ENCODE measurements at regions not wholly inside any gene's neighbourhood (a gene's known extent, or its start where the extent isn't known, plus 50 kb on each side); places are given as distances from the start of the nearest gene placed in this dataset.

DNA sequence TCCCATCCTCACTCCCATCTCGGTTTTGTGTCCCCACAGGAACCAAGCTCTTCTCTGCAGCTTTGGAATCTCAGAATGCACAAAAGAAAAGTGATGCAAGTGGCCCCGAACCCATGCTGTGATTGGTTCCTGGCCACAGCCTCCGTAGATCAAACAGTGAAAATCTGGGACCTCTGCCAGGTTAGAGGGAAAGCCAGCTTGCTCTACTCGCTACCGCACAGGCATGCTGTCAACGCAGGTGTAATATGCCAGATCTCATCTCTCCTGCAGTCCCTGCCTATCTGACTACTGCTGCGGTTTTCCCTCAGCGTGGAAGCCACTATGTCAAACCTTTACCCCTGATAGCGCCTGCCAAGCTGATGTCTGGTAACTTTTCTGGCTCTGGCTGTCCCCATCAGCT, 200.5 kb upstream of the LRRC4C start:
- H3K9me2 ChIP-seq (replicated peaks; ENCODE audit: insufficient read depth, low read length) = no peaks in the 10 kb centered on the region
- H3K4me3 ChIP-seq (ENCODE audit: low read length) = no peak overlapping the region
- DNase-seq = no peak

GRCh38 chr11:41660585-41660984, 201.1 kb upstream of the LRRC4C start:
- H3K9ac ChIP-seq (ENCODE audit: low read length) = no peak overlapping the region
- H3K27me3 ChIP-seq (replicated peaks; ENCODE audit: insufficient read depth, low read length) = no peaks in the 10 kb centered on the region
- H3K4me1 ChIP-seq (ENCODE audit: low read length) = no peaks in the 10 kb centered on the region
- H3K9me2 ChIP-seq (replicated peaks; ENCODE audit: insufficient read depth, low read length) = no peaks in the 10 kb centered on the region
- H3K4me2 ChIP-seq (ENCODE audit: low read depth, low read length) = no peak overlapping the region
- H4K20me1 ChIP-seq (ENCODE audit: insufficient read depth, low read length) = no peaks in the 10 kb centered on the region
- H3K9me3 ChIP-seq (replicated peaks; ENCODE audit: insufficient read depth, low read length) = no peaks in the 10 kb centered on the region
- H2AFZ ChIP-seq (ENCODE audit: low read length) = no peak overlapping the region
- no peaks in the 10 kb centered on the region for H3K36me3 ChIP-seq (replicated peaks; ENCODE audit: insufficient read depth, low read length)
- no peaks in the 10 kb centered on the region for H3F3A ChIP-seq (ENCODE audit: insufficient read depth, low read length)
- no peak overlapping the region for H3K4me3 ChIP-seq (ENCODE audit: low read length)
- no peaks in the 10 kb centered on the region for H3K79me2 ChIP-seq (ENCODE audit: low read length)
- H3K27ac ChIP-seq (ENCODE audit: low read length) = no peak overlapping the region
- DNase-seq = no peak
- no peak for TF ChIP-seq CTCF (IDR thresholded peaks at IDR 0.05; ENCODE audit: low read length)
- no peak for TF ChIP-seq EZH2phosphoT487 (IDR thresholded peaks at IDR 0.05; ENCODE audit: low read length)
- TF ChIP-seq EZH2 (optimal IDR thresholded peaks at IDR 0.05; ENCODE audit: low read depth, low read length) = no peak

More for the DNA sequence above, 200.5 kb upstream of the LRRC4C start:
- no peak for TF ChIP-seq EZH2 (optimal IDR thresholded peaks at IDR 0.05; ENCODE audit: low read depth, low read length)
- no peak for TF ChIP-seq CTCF (IDR thresholded peaks at IDR 0.05; ENCODE audit: low read length)
- no peak overlapping the region for H3K9ac ChIP-seq (ENCODE audit: low read length)
- no peak overlapping the region for H2AFZ ChIP-seq (ENCODE audit: low read length)
- H3K4me2 ChIP-seq (ENCODE audit: low read depth, low read length) = no peak overlapping the region
- no peaks in the 10 kb centered on the region for H3K79me2 ChIP-seq (ENCODE audit: low read length)
- H4K20me1 ChIP-seq (ENCODE audit: insufficient read depth, low read length) = no peaks in the 10 kb centered on the region
- H3K9me3 ChIP-seq (replicated peaks; ENCODE audit: insufficient read depth, low read length) = no peaks in the 10 kb centered on the region
- H3K36me3 ChIP-seq (replicated peaks; ENCODE audit: insufficient read depth, low read length) = no peaks in the 10 kb centered on the region
- no peaks in the 10 kb centered on the region for H3F3A ChIP-seq (ENCODE audit: insufficient read depth, low read length)
- H3K27me3 ChIP-seq (replicated peaks; ENCODE audit: insufficient read depth, low read length) = no peaks in the 10 kb centered on the region
- H3K27ac ChIP-seq (ENCODE audit: low read length) = no peak overlapping the region
- H3K4me1 ChIP-seq (ENCODE audit: low read length) = no peaks in the 10 kb centered on the region

GRCh38 chr11:41665441-41666360, 206.2 kb upstream of the LRRC4C start:
- Histone ChIP-seq H4K20me1 (ENCODE audit: insufficient read depth, low read length) (no peaks in the 10 kb centered on the region), H3K27ac (ENCODE audit: low read length) (no peak overlapping the region), H3F3A (ENCODE audit: insufficient read depth, low read length) (no peaks in the 10 kb centered on the region), H3K9me2 (replicated peaks; ENCODE audit: insufficient read depth, low read length) (no peaks in the 10 kb centered on the region), H3K9ac (ENCODE audit: low read length) (no peak overlapping the region), H3K4me3 (ENCODE audit: low read length) (no peak overlapping the region), H3K27me3 (replicated peaks; ENCODE audit: insufficient read depth, low read length) (no peaks in the 10 kb centered on the region), H3K4me1 (ENCODE audit: low read length) (no peaks in the 10 kb centered on the region), H3K9me3 (replicated peaks; ENCODE audit: insufficient read depth, low read length) (no peaks in the 10 kb centered on the region), H3K36me3 (replicated peaks; ENCODE audit: insufficient read depth, low read length) (no peaks in the 10 kb centered on the region), H3K79me2 (ENCODE audit: low read length) (no peaks in the 10 kb centered on the region), H2AFZ (ENCODE audit: low read length) (no peak overlapping the region), H3K4me2 (ENCODE audit: low read depth, low read length) (no peak overlapping the region)
- TF ChIP-seq EZH2 (optimal IDR thresholded peaks at IDR 0.05; ENCODE audit: low read depth, low read length) (no peak), CTCF (IDR thresholded peaks at IDR 0.05; ENCODE audit: low read length) (no peak), EZH2phosphoT487 (IDR thresholded peaks at IDR 0.05; ENCODE audit: low read length) (no peak)
- no peak for DNase-seq

All from MM.1S (cell line).